GM12892 (cell line): ENCODE measurements at regions not wholly inside any gene's neighbourhood (a gene's known extent, or its start where the extent isn't known, plus 50 kb on each side); places are given as distances from the start of the nearest gene placed in this dataset.

Experiments
- DNase-seq: peaks from one replicate; pipeline ENCODE4 v3.0.0; 2011; ENCODE audit not compliant: insufficient read length
- FAIRE-seq: peaks from 2 replicates; lab custom pipeline; 2011; peaks lifted over from hg19 to GRCh38; lab: Jason Lieb, UNC
- POLR2A ChIP-seq: IDR thresholded peaks from 2 replicates; pipeline ENCODE4 v1.6.1; 2011; ENCODE audit warnings: low read depth, low read length, control low read depth
- POLR2AphosphoS5 ChIP-seq: IDR thresholded peaks from 2 replicates; pipeline ENCODE4 v1.6.1; 2011; ENCODE audit warnings: low read depth, low read length, control low read depth
- TAF1 ChIP-seq: IDR thresholded peaks from 2 replicates; pipeline ENCODE4 v1.6.1; 2011; ENCODE audit warnings: low read depth, mild to moderate bottlenecking, control low read depth, low read length, borderline replicate concordance

DNA sequence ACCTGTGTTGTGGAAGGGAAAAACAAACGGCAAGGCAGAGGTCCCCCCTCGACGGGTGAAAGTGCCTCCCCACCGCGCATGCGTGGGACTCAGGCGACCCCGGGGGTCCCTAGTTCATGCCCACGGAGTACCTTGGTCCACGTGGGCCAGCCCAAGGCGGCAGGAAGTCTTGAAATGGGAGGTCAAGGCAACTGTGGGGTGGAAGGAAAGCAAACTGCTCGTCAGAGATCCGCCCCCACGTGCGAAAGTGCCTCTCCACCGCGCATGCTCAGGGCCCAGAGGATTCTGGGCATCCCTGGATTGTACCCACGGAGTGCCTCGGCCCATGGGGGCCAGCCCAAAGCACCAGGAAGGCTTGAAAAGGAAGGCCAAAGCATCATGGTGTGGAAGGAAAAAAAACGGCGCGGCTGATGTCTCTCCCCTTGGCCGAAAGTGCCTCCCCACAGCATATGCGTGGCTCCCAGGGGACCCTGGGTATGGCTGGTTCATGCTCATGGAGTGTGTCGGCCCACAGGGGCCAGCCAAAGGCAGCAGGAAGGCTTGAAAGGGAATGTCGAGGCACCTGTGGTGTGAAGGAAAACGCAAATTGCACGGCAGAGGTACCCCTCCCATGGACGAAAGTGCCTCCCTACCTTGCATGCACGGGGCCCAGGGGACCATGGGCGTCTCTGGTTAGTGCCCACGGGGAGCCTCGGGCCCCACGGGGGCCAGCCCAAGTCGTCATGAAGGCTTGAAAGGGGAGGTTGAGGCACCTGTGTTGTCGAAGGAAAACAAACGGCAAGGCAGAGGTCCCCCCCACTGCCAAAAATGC lies 369.7 kb downstream of the ALG10 start:
- DNase-seq, result no peak
- FAIRE-seq, result no peak
- TF ChIP-seq POLR2AphosphoS5, result no peak
- TF ChIP-seq POLR2A, result no peak
- TF ChIP-seq TAF1, result no peak

DNA sequence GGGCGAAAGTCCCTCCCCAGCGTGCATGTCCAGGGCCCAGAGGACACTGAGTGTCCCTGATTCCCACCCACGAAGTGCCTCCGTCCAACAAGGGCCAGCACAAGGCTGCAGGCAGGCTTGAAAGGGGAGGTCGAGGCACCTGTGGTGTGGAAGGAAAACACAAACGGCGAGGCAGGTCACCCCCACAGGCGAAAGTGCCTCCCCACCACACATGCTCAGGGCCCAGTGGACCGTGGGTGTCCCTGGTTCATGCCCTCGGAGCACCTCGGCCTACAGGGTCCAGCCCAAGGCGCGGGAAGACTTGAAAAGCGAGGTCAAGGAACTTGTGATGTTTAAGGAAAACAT lies 370.4 kb downstream of the ALG10 start:
- TF ChIP-seq TAF1 (no peak), POLR2A (no peak), POLR2AphosphoS5 (no peak)
- FAIRE-seq (no peak), DNase-seq (no peak)

DNA sequence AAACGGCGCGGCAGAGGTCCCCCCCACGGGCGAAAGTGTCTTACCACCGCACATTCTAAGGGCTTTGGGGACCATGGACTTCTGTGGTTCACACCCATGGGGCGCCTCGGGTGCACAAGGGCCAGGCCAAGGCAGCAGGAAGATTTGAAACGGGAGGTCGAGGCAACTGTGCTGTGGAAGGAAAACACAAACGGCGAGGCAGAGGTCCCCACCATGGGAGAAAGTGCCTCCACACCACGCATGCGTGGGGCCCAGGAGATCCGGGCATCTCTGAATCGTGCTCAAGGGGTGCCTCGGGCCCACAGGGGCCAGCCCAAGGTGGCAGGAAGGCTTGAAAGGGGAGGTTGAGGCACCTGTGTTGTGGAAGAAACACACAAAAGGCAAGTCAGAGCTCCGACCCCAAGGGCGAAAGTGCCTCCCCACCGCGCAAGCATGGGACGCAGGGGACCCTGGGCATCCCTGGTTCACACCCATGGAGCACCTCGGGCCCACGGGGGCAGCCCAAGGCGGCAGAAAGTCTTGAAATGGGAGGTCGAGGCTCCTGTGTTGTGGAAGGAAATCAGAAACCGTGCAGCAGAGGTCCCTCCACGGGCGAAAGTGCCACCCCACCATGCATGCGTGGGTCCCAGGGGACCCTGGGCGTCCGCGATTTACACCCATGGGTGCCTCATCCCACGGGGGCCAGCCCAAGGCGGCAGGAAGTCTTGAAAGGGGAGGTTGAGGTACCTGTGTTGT lies 371.0 kb downstream of the ALG10 start:
- TF ChIP-seq POLR2AphosphoS5 (no peak), TAF1 (no peak), POLR2A (no peak)
- DNase-seq, result no peak
- no peak for FAIRE-seq

DNA sequence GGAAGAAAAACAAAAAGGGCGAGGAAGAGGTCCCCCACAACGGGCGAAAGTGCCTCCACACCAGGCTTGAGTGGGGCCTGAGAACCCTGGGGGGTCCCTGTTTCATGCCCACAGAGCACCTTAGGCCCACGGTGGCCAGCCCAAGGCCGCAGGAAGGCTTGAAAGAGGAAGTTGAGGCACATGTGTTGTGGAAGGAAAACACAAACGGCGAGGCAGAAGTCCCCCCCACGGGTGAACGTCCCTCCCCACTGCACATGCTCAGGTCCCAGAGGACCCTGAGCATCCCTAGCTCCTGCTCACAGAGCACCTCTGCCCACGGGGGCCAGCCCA lies 371.5 kb downstream of the ALG10 start:
- no peak for FAIRE-seq
- no peak for TF ChIP-seq TAF1
- TF ChIP-seq POLR2AphosphoS5, result no peak
- no peak for DNase-seq

- TF ChIP-seq POLR2A (no peak), POLR2AphosphoS5 (no peak), TAF1 (no peak)
- no peak for FAIRE-seq
- DNase-seq, result no peak
Observed at GRCh38 chr12:34394211-34395055, 372.1 kb downstream of the ALG10 start.

DNA sequence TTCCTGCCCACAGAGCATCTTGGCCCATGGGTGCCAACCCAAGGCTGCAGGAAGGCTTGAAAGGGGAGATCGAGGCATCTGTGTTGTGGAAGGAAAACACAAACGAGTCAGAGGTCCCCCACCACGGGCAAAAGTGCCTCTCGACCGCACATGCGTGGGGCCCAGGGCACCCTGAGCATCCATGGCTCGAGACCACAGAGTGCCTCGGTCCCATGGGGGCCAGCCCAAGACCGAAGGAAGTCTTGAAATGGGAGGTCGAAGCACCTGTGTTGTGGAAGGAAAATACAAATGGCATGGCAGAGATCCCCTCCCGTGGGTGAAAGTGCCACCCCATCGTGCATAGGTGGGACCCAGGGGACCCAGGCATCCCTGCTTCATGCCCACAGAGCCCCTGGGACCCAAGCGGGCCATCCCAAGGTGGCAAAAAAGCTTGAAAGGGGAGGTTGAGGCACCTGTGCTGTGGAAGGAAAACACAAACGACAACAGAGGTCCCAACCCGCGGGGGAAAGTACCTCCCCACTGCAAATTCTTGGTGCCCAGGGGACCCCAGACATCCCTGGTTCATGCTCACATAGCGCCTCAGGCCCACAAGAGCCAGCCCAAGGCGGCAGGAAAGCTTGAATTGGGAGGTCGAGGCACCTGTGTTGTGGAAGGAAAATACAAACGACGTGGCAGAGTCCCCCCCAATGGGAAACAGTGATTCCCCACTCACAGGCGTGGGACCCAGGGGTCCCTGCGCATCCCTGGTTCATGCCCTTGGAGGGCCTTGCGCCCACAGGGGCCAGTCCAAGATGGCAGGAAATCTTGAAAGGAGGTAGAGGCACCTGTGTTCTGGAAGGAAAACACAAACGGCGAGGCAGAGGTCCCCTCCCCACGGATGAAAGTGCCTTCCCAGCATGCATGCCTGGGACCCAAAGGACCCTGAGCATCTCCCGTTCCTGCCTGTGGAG lies 373.0 kb downstream of the ALG10 start:
- DNase-seq (no peak), FAIRE-seq (no peak)
- TF ChIP-seq POLR2AphosphoS5 (no peak), POLR2A (no peak), TAF1 (no peak)

GRCh38 chr12:34396006-34396860 lies 373.9 kb downstream of the ALG10 start:
- FAIRE-seq, result no peak
- no peak for DNase-seq
- TF ChIP-seq POLR2A (no peak), TAF1 (no peak), POLR2AphosphoS5 (no peak)

DNA sequence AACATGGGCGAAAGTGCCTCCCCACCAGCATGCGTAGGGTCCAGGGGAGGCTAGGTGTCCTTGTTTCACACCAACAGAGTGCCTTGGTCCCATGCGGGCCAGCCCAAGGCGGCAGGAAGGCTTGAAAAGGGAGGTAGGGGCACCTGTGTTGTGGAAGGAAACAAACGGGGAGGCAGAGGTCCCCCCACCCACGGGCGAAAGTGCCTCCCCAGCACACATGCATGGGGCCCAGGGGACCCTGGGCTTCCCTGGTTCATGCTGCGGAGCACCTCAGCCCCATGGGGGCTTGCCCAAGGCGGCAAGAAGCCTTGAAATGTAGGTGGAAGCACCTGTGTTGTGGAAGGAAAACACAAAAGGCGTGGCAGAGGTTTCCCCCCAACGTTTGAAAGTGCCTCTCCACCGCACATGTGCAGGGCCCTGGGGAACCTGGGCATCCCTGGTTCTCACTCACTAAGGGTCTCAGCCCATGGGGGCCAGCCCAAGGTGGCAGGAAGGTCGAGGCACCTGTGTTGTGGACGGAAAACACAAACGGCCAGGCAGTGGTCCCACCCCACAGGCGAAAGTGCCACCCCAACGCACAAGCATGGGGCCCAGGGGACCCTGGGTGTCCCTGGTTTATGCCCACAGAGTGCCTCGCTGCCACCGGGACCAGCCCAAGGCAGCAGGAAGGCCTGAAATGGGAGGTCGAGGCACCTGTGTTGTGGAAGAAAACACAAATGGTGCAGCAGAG lies 374.7 kb downstream of the ALG10 start:
- no peak for DNase-seq
- TF ChIP-seq TAF1 (no peak), POLR2AphosphoS5 (no peak), POLR2A (no peak)
- FAIRE-seq, result no peak

DNA sequence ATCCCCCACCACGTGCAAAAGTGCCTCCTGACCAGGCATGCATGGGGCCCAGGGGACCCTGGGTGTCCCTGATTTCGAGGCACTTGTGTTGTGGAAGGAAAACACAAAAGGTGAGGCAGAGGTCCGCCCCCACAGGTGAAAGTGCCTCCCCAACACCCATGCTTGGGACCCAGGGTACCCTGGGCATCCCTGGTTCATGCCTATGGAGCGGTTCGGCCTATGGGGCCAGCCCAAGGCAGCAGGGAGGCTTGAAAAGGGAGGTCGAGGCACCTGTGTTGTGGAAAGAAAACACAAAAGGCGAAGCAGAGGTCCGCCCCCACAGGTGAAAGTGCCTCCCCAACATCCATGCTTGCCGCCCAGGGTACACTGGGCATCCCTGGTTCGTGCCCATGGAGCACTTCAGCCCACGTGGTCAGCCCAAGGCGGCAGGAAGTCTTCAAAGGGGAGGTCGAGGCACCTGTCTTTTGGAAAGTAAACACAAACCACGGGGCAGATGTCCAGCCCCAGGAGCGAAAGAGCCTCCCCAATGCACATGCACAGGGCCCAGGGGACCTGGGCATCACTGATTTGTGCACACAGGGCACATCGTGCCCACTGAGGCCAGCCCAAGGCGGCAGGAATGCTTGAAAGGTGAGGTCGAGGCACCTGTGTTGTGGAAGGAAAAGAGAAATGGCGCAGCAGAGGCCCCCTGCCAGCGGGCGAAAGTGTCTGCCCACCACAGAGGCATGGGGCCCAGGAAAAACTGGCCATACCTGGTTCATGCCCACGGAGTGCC lies 375.5 kb downstream of the ALG10 start:
- TF ChIP-seq POLR2A (no peak), TAF1 (no peak), POLR2AphosphoS5 (no peak)
- DNase-seq (no peak), FAIRE-seq (no peak)

- DNase-seq (no peak), FAIRE-seq (no peak)
- TF ChIP-seq POLR2A, result no peak
- TF ChIP-seq TAF1, result no peak
- TF ChIP-seq POLR2AphosphoS5, result no peak
Observed at GRCh38 chr12:34398366-34398705, 376.0 kb downstream of the ALG10 start.
